ENCODE measurements at regions not wholly inside any gene's neighbourhood (a gene's known extent, or its start where the extent isn't known, plus 50 kb on each side); places are given as distances from the start of the nearest gene placed in this dataset.

- DNase-seq, result no peak
Observed at GRCh38 chr18:39058386-39059000, 1492.9 kb upstream of the CELF4 start.

- DNase-seq, result no peak
Observed at GRCh38 chr18:39057423-39058064, 1491.9 kb upstream of the CELF4 start.

GRCh38 chr18:39053571-39053970 lies 1488.0 kb upstream of the CELF4 start:
- DNase-seq, result peak; percentile 43

GRCh38 chr18:39051013-39051412 lies 1485.4 kb upstream of the CELF4 start:
- DNase-seq, result no peak

GRCh38 chr18:39039813-39040212 lies 1474.2 kb upstream of the CELF4 start:
- no peak for DNase-seq

GRCh38 chr18:39037925-39038324 lies 1472.3 kb upstream of the CELF4 start:
- no peak for DNase-seq

GRCh38 chr18:39033312-39033711 lies 1467.7 kb upstream of the CELF4 start:
- DNase-seq, result no peak

GRCh38 chr18:39031647-39032046 lies 1466.0 kb upstream of the CELF4 start:
- DNase-seq, result no peak

- no peak for DNase-seq
Observed at GRCh38 chr18:39030124-39030655, 1464.6 kb upstream of the CELF4 start.

- DNase-seq, result no peak
Observed at GRCh38 chr18:39025531-39025930, 1459.9 kb upstream of the CELF4 start.

- no peak for DNase-seq
Observed at GRCh38 chr18:39019989-39020388, 1454.4 kb upstream of the CELF4 start.

- DNase-seq, result no peak
Observed at GRCh38 chr18:39007031-39007902, 1441.7 kb upstream of the CELF4 start.

GRCh38 chr18:38996056-38996455 lies 1430.5 kb upstream of the CELF4 start:
- no peak for DNase-seq

- DNase-seq, result no peak
Observed at GRCh38 chr18:38993342-38993741, 1427.7 kb upstream of the CELF4 start.

- DNase-seq, result no peak
Observed at GRCh38 chr18:38984968-38985367, 1419.4 kb upstream of the CELF4 start.

- DNase-seq, result no peak
Observed at GRCh38 chr18:38982072-38982471, 1416.5 kb upstream of the CELF4 start.

GRCh38 chr18:38981389-38981788 lies 1415.8 kb upstream of the CELF4 start:
- DNase-seq, result no peak

- no peak for DNase-seq
Observed at GRCh38 chr18:38980420-38980819, 1414.8 kb upstream of the CELF4 start.

GRCh38 chr18:38972571-38972970 lies 1407.0 kb upstream of the CELF4 start:
- DNase-seq, result no peak

GRCh38 chr18:38971881-38972280 lies 1406.3 kb upstream of the CELF4 start:
- no peak for DNase-seq

GRCh38 chr18:38966841-38967240 lies 1401.2 kb upstream of the CELF4 start:
- DNase-seq, result no peak

GRCh38 chr18:38963943-38964660 lies 1398.5 kb upstream of the CELF4 start:
- no peak for DNase-seq

GRCh38 chr18:38961880-38962279 lies 1396.3 kb upstream of the CELF4 start:
- DNase-seq, result no peak

All from NCI-H2081 treated with DMSO at 0.1 percent for 48 hours (cell line).